Neural cell (in vitro differentiated cells): ENCODE measurements at regions not wholly inside any gene's neighbourhood (a gene's known extent, or its start where the extent isn't known, plus 50 kb on each side); places are given as distances from the start of the nearest gene placed in this dataset.

Experiments used
- H2AFZ ChIP-seq: fragments of 200-600, 300-800 bp; sonication (generic), shearing (Covaris generic); 2 replicates; pipeline ENCODE4 v1.6.0; 2014; ENCODE audit warnings: low read depth, mild to moderate bottlenecking, antibody characterized with exemption, low read length, moderate library complexity
- H3F3A ChIP-seq: fragments of 200-600 bp; shearing (Covaris generic); 2 replicates; pipeline ENCODE4 v1.6.1; 2016; ENCODE audit warnings: mild to moderate bottlenecking, moderate library complexity, mixed read lengths, antibody characterized with exemption, low read length; ENCODE audit not compliant: insufficient read depth, poor library complexity, severe bottlenecking
- H3K27ac ChIP-seq: fragments of 200-600, 300-800 bp; sonication (generic), shearing (Covaris generic); 2 replicates; pipeline ENCODE4 v1.5.1; 2014; ENCODE audit warnings: mild to moderate bottlenecking, low read length, moderate library complexity
- H3K27me3 ChIP-seq: fragments of 300-800, 200-600 bp; sonication (generic), shearing (Covaris generic); 2 replicates; pipeline ENCODE4 v1.6.0; 2014; ENCODE audit warnings: mild to moderate bottlenecking, low read depth, low read length, moderate library complexity; ENCODE audit not compliant: insufficient read depth
- H3K36me3 ChIP-seq: fragments of 300-800, 200-600 bp; sonication (generic), shearing (Covaris generic); 2 replicates; pipeline ENCODE4 v1.5.1; 2014; ENCODE audit warnings: mild to moderate bottlenecking, antibody characterized with exemption, low read length, moderate library complexity; ENCODE audit not compliant: insufficient read depth
- H3K4me2 ChIP-seq: fragments of 300-800, 200-600 bp; sonication (generic), shearing (Covaris generic); 2 replicates; pipeline ENCODE4 v1.6.0; 2014; ENCODE audit warnings: mild to moderate bottlenecking, low read length
- H3K4me3 ChIP-seq: fragments of 300-800, 200-600 bp; sonication (generic), shearing (Covaris generic); 2 replicates; pipeline ENCODE4 v1.5.1; 2014; ENCODE audit warnings: mild to moderate bottlenecking, low read length, moderate library complexity
- H3K79me2 ChIP-seq: fragments of 200-600 bp; shearing (Covaris generic); replicated peaks from 2 replicates; pipeline ENCODE4 v1.6.0; 2014; ENCODE audit warnings: mild to moderate bottlenecking, low read length, moderate library complexity; ENCODE audit not compliant: insufficient read depth
- H3K9ac ChIP-seq: fragments of 300-800, 200-600 bp; sonication (generic), shearing (Covaris generic); 2 replicates; pipeline ENCODE4 v1.6.1; 2016; ENCODE audit warnings: mild to moderate bottlenecking, low read length, mixed read lengths
- H3K9me2 ChIP-seq: fragments of 200-600 bp; shearing (Covaris generic); 2 replicates; pipeline ENCODE4 v1.6.1; 2016; ENCODE audit warnings: mild to moderate bottlenecking, low read length, mixed read lengths; ENCODE audit not compliant: insufficient read depth
- H3K9me3 ChIP-seq: fragments of 200-600, 300-800 bp; sonication (generic), shearing (Covaris generic); 2 replicates; pipeline ENCODE4 v1.6.1; 2016; ENCODE audit warnings: mild to moderate bottlenecking, mixed run types, low read length, moderate library complexity, mixed read lengths
- H4K20me1 ChIP-seq: fragments of 200-600 bp; shearing (Covaris generic); 2 replicates; pipeline ENCODE4 v1.6.1; 2016; ENCODE audit warnings: mild to moderate bottlenecking, mixed run types; ENCODE audit not compliant: insufficient read depth
- CTCF ChIP-seq: fragments of 450-650 bp; IDR thresholded peaks from 2 replicates; pipeline ENCODE4 v1.5.1; 2014; ENCODE audit warnings: antibody characterized with exemption, mild to moderate bottlenecking, moderate library complexity; ENCODE audit not compliant: poor library complexity, severe bottlenecking
- EP300 ChIP-seq: fragments of 450-650 bp; conservative IDR thresholded peaks from 2 replicates; pipeline ENCODE4 v1.6.1; 2014; ENCODE audit warnings: antibody characterized with exemption, mild to moderate bottlenecking, moderate library complexity; ENCODE audit not compliant: poor library complexity, severe bottlenecking
- EZH2 ChIP-seq: fragments of 200-600, 300-800 bp; shearing (Covaris generic), sonication (generic); IDR thresholded peaks from 2 replicates; pipeline ENCODE4 v1.6.1; 2014; ENCODE audit warnings: antibody characterized with exemption, low read length, borderline replicate concordance, mild to moderate bottlenecking; ENCODE audit not compliant: insufficient read depth, poor library complexity, severe bottlenecking
- MXI1 ChIP-seq: fragments of 450-650 bp; conservative IDR thresholded peaks from 2 replicates; pipeline ENCODE4 v1.6.1; 2014; ENCODE audit warnings: antibody characterized with exemption, mild to moderate bottlenecking; ENCODE audit not compliant: poor library complexity, severe bottlenecking
- POLR2AphosphoS5 ChIP-seq: IDR thresholded peaks from 2 replicates; pipeline ENCODE4 v1.6.1; 2012
- RAD21 ChIP-seq: fragments of 450-650 bp; conservative IDR thresholded peaks from 2 replicates; pipeline ENCODE4 v1.6.1; 2014; ENCODE audit warnings: antibody characterized with exemption, mild to moderate bottlenecking, moderate library complexity
- REST ChIP-seq: IDR thresholded peaks from 2 replicates; pipeline ENCODE4 v1.6.1; 2012; ENCODE audit warnings: borderline replicate concordance
- SMC3 ChIP-seq: fragments of 450-650 bp; conservative IDR thresholded peaks from 2 replicates; pipeline ENCODE4 v1.6.1; 2014; ENCODE audit warnings: antibody characterized with exemption, mild to moderate bottlenecking, moderate library complexity; ENCODE audit not compliant: poor library complexity
- TAF1 ChIP-seq: IDR thresholded peaks from 2 replicates; pipeline ENCODE4 v1.6.1; 2012; ENCODE audit warnings: low read depth

- no peak overlapping the region for H3K9ac ChIP-seq
- H3K27ac ChIP-seq: no peak overlapping the region
- H3K79me2 ChIP-seq: no peaks in the 10 kb centered on the region
- H3K27me3 ChIP-seq: no peaks in the 10 kb centered on the region
- TF ChIP-seq MXI1: no peak
- no peak for TF ChIP-seq SMC3
- TF ChIP-seq CTCF: no peak
- TF ChIP-seq POLR2AphosphoS5: no peak
- no peak for TF ChIP-seq TAF1
- TF ChIP-seq EP300: no peak
- no peak for TF ChIP-seq EZH2
- no peak for TF ChIP-seq RAD21
- TF ChIP-seq REST: no peak
- H3K4me2 ChIP-seq: no peak overlapping the region
- H3K9me3 ChIP-seq: no peaks in the 10 kb centered on the region
- no peak overlapping the region for H3K4me3 ChIP-seq
- no peaks in the 10 kb centered on the region for H3K9me2 ChIP-seq
- no peaks in the 10 kb centered on the region for H3F3A ChIP-seq
- no peak overlapping the region for H2AFZ ChIP-seq
- no peaks in the 10 kb centered on the region for H3K36me3 ChIP-seq
- no peaks in the 10 kb centered on the region for H4K20me1 ChIP-seq
Observed at GRCh38 chr16:49003992-49004391, 277.6 kb downstream of the CBLN1 start.

GRCh38 chr16:49003022-49003421 is 278.6 kb downstream of the CBLN1 start:
- no peak overlapping the region for H3K4me3 ChIP-seq
- H3K27ac ChIP-seq: no peak overlapping the region
- TF ChIP-seq SMC3: no peak
- TF ChIP-seq RAD21: no peak
- TF ChIP-seq EZH2: no peak

GRCh38 chr16:49000594-49000993 is 281.0 kb downstream of the CBLN1 start:
- Histone ChIP-seq H3K27me3 (no peaks in the 10 kb centered on the region), H3K79me2 (no peaks in the 10 kb centered on the region), H3K27ac (no peak overlapping the region), H3F3A (no peaks in the 10 kb centered on the region), H2AFZ (no peak overlapping the region), H3K4me2 (no peak overlapping the region), H3K4me3 (no peak overlapping the region), H3K9me2 (no peaks in the 10 kb centered on the region), H3K36me3 (no peaks in the 10 kb centered on the region), H3K9ac (no peak overlapping the region), H4K20me1 (no peaks in the 10 kb centered on the region), H3K9me3 (no peaks in the 10 kb centered on the region)
- TF ChIP-seq TAF1: no peak
- TF ChIP-seq REST: no peak
- TF ChIP-seq RAD21: no peak
- TF ChIP-seq EZH2: no peak
- TF ChIP-seq MXI1: no peak
- peak; percentile 47 for TF ChIP-seq CTCF
- peak; percentile 34 for TF ChIP-seq SMC3
- no peak for TF ChIP-seq POLR2AphosphoS5
- no peak for TF ChIP-seq EP300

More at GRCh38 chr16:49003022-49003421, 278.6 kb downstream of the CBLN1 start:
- Histone ChIP-seq H3K27me3 (no peaks in the 10 kb centered on the region), H3K9ac (no peak overlapping the region), H2AFZ (no peak overlapping the region), H3K9me3 (no peaks in the 10 kb centered on the region), H3K79me2 (no peaks in the 10 kb centered on the region), H3K36me3 (no peaks in the 10 kb centered on the region), H3F3A (no peaks in the 10 kb centered on the region), H4K20me1 (no peaks in the 10 kb centered on the region), H3K4me2 (no peak overlapping the region), H3K9me2 (no peaks in the 10 kb centered on the region)
